ENCODE measurements at regions not wholly inside any gene's neighbourhood (a gene's known extent, or its start where the extent isn't known, plus 50 kb on each side); places are given as distances from the start of the nearest gene placed in this dataset.

DNA sequence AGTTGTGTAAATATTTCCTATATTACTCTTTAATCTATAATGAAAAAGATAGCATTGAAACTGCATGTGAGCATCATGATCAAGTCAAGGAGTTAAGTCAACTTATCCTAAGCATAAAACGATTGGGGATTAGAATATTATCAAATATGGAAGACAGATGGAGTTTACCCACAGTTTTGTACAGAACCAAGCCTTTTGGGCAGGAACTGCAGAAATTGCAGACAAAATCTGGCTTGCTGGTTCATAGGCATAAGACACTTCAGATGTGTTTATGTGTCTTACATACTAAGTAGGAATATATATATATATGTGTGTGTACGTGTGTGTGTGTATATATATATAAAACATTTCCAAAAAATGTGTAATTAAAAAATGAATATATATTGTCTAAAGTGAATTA, 375.4 kb upstream of the TPK1 start:
- TF ChIP-seq, protein P1, sequence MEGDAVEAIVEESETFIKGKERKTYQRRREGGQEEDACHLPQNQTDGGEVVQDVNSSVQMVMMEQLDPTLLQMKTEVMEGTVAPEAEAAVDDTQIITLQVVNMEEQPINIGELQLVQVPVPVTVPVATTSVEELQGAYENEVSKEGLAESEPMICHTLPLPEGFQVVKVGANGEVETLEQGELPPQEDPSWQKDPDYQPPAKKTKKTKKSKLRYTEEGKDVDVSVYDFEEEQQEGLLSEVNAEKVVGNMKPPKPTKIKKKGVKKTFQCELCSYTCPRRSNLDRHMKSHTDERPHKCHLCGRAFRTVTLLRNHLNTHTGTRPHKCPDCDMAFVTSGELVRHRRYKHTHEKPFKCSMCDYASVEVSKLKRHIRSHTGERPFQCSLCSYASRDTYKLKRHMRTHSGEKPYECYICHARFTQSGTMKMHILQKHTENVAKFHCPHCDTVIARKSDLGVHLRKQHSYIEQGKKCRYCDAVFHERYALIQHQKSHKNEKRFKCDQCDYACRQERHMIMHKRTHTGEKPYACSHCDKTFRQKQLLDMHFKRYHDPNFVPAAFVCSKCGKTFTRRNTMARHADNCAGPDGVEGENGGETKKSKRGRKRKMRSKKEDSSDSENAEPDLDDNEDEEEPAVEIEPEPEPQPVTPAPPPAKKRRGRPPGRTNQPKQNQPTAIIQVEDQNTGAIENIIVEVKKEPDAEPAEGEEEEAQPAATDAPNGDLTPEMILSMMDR (IDR thresholded peaks at IDR 0.05 in 8 of 11, conservative IDR thresholded peaks at IDR 0.05 in 3 of 11), result no peak
- TF ChIP-seq POLR2A (IDR thresholded peaks at IDR 0.05), result no peak
